ENCODE measurements at regions not wholly inside any gene's neighbourhood (a gene's known extent, or its start where the extent isn't known, plus 50 kb on each side); places are given as distances from the start of the nearest gene placed in this dataset.

GRCh38 chr3:40704224-40704623, 179.5 kb downstream of the ZNF621 start:
- no peak for TF ChIP-seq CTCF (conservative IDR thresholded peaks at IDR 0.05 in 1 of 2, IDR thresholded peaks at IDR 0.05 in 1 of 2; ENCODE audit: extremely low read depth in 1 of 2, insufficient read depth in 1 of 2, low read depth in 1 of 2, low read length in 2 of 2)
- no peak for TF ChIP-seq EZH2 (IDR thresholded peaks at IDR 0.05; ENCODE audit: borderline replicate concordance, low read length)
